Endodermal cell (in vitro differentiated cells): ENCODE measurements at regions not wholly inside any gene's neighbourhood (a gene's known extent, or its start where the extent isn't known, plus 50 kb on each side); places are given as distances from the start of the nearest gene placed in this dataset.

Experiments used
- DNase-seq: peaks from one replicate; pipeline ENCODE4 v3.0.0-alpha.2; 2017
- H3K27ac ChIP-seq: 2 replicates; pipeline ENCODE4 v1.5.1; 2013; ENCODE audit warnings: mild to moderate bottlenecking, low read depth, low read length, moderate library complexity
- H3K27me3 ChIP-seq: 2 replicates; pipeline ENCODE4 v1.6.1; 2013; ENCODE audit warnings: mild to moderate bottlenecking, low read length, moderate library complexity; ENCODE audit not compliant: insufficient read depth, control insufficient read depth, poor library complexity, severe bottlenecking
- H3K36me3 ChIP-seq: 2 replicates; pipeline ENCODE4 v1.7.0; 2013; ENCODE audit warnings: mild to moderate bottlenecking, low read length, moderate library complexity; ENCODE audit not compliant: control insufficient read depth, insufficient read depth
- H3K4me1 ChIP-seq: one replicate; pipeline ENCODE4 v1.7.0; 2013; ENCODE audit warnings: low read length; ENCODE audit not compliant: control insufficient read depth, insufficient read depth
- H3K4me3 ChIP-seq: 2 replicates; pipeline ENCODE4 v1.5.1; 2013; ENCODE audit warnings: mild to moderate bottlenecking, low read length, moderate library complexity
- H3K9ac ChIP-seq: 2 replicates; pipeline ENCODE4 v1.6.1; 2013; ENCODE audit warnings: mild to moderate bottlenecking, low read length, moderate library complexity; ENCODE audit not compliant: poor library complexity, severe bottlenecking; ENCODE audit errors: extremely low read depth
- H3K9me3 ChIP-seq: 2 replicates; pipeline ENCODE4 v1.6.1; 2013; ENCODE audit warnings: mild to moderate bottlenecking, low read length, moderate library complexity; ENCODE audit not compliant: control insufficient read depth
- H3K27ac Mint-ChIP-seq: 2 replicates; pipeline ENCODE4 v1.8.0; 2020; ENCODE audit warnings: mixed read lengths
- H3K27me3 Mint-ChIP-seq: 2 replicates; pipeline ENCODE4 v1.8.0; 2021; ENCODE audit warnings: mild to moderate bottlenecking, mixed read lengths; ENCODE audit not compliant: insufficient read depth
- H3K36me3 Mint-ChIP-seq: 2 replicates; pipeline ENCODE4 v1.8.0; 2020; ENCODE audit warnings: low read depth, mixed read lengths
- H3K4me1 Mint-ChIP-seq: 2 replicates; pipeline ENCODE4 v1.8.0; 2020; ENCODE audit warnings: mixed read lengths
- H3K4me3 Mint-ChIP-seq: 2 replicates; pipeline ENCODE4 v1.8.0; 2020; ENCODE audit warnings: mild to moderate bottlenecking, moderate library complexity, mixed read lengths
- H3K9me3 Mint-ChIP-seq: 2 replicates; pipeline ENCODE4 v1.8.0; 2020; ENCODE audit warnings: mild to moderate bottlenecking, mixed read lengths
- WGBS, 2 experiments: methylation state at CpG; one replicate each; pipeline versions ENCODE4 v1.1.5 to v1.1.7; 2013; ENCODE audit warnings: missing lambda C conversion rate in 2 of 2, mixed read lengths in 1 of 2; ENCODE audit not compliant: insufficient coverage in 1 of 2, insufficient read length in 1 of 2; 5-methylcytosine and 5-hydroxymethylcytosine counted together
- TF ChIP-seq, protein P1 (sequence below): fragments of 200-600 bp; sonication (generic); conservative IDR thresholded peaks from 2 replicates; pipeline ENCODE4 v1.5.0; 2021; ENCODE audit warnings: antibody characterized with exemption, mild to moderate bottlenecking

DNA sequence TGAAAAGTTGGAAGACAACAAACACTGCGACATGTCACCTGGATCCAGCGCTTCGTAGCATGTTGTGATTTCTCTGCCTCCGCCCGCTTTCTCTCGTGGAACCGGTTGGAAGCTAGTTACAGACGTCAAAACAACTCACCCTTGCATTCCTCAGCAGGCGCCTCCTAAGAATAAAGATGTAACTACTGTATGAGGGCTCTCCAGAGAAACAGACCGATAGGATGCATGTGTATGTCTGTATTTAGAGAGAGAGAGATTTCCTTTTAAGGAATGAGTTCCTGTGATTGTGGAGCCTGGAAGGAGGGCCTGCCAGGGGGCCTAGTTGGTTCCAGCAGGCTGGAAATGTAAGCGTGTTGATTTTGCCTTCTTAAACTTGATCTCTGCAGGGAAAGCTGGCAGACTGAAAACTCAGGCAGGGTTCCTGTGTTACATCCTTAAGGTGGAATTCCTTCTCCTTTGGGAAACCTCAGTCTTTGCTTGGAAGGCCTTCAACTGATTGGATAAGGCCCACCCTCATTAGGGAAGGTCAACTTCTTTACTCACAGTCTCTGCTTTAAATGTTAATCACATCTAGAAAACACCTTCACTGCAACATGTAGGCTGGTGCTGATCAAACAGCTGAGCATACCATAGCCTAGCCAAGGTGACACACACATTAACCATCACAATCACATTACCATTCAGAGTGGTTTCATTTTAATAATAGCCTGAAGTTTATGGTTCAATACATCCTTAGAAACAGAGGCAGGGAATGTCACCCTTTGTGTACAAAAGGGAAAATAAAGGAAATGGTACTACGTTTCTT, 163.8 kb downstream of the SYK start:
- no peaks in the 10 kb centered on the region for H3K9me3 ChIP-seq
- no peaks in the 10 kb centered on the region for H3K9me3 Mint-ChIP-seq
- H3K27ac Mint-ChIP-seq, result no peak overlapping the region
- no peak overlapping the region for H3K27ac ChIP-seq
- H3K9ac ChIP-seq, result no peak overlapping the region
- H3K4me1 Mint-ChIP-seq, result peaks cover 39% of the 10 kb centered on the region
- no peaks in the 10 kb centered on the region for H3K27me3 ChIP-seq
- peaks cover 18% of the 10 kb centered on the region for H3K4me1 ChIP-seq
- WGBS, 2 experiments, result 91 to 94% methylated on average over 10 to 12 of the region's 12 CpGs
- no peak overlapping the region for H3K4me3 ChIP-seq
- TF ChIP-seq, protein P1, sequence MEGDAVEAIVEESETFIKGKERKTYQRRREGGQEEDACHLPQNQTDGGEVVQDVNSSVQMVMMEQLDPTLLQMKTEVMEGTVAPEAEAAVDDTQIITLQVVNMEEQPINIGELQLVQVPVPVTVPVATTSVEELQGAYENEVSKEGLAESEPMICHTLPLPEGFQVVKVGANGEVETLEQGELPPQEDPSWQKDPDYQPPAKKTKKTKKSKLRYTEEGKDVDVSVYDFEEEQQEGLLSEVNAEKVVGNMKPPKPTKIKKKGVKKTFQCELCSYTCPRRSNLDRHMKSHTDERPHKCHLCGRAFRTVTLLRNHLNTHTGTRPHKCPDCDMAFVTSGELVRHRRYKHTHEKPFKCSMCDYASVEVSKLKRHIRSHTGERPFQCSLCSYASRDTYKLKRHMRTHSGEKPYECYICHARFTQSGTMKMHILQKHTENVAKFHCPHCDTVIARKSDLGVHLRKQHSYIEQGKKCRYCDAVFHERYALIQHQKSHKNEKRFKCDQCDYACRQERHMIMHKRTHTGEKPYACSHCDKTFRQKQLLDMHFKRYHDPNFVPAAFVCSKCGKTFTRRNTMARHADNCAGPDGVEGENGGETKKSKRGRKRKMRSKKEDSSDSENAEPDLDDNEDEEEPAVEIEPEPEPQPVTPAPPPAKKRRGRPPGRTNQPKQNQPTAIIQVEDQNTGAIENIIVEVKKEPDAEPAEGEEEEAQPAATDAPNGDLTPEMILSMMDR, result no peak
- no peak for DNase-seq
- H3K27me3 Mint-ChIP-seq, result peaks cover 2% of the 10 kb centered on the region
- no peaks in the 10 kb centered on the region for H3K36me3 ChIP-seq
- no peaks in the 10 kb centered on the region for H3K36me3 Mint-ChIP-seq
- H3K4me3 Mint-ChIP-seq, result no peak overlapping the region

DNA sequence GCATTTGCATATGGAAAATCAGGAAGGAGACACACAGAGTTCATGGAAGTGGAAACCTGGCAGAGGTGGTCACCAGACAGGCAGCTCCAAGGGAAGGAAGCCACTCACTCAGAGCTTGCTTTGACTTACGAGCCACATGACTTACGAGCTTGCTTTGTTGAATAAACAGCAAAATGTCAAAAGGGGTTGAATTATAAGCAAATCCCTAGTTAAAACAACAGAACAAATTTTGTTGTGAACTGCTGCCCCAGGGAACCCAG, 164.3 kb downstream of the SYK start:
- no peak overlapping the region for H3K4me3 ChIP-seq
- 88 to 100% methylated on average over 2 of the region's 2 CpGs for WGBS, 2 experiments
- DNase-seq, result no peak
- no peaks in the 10 kb centered on the region for H3K36me3 ChIP-seq
- H3K27me3 ChIP-seq, result no peaks in the 10 kb centered on the region
- H3K4me3 Mint-ChIP-seq, result no peak overlapping the region
- no peaks in the 10 kb centered on the region for H3K9me3 ChIP-seq
- no peak overlapping the region for H3K27ac Mint-ChIP-seq
- peaks cover 41% of the 10 kb centered on the region for H3K4me1 Mint-ChIP-seq
- no peaks in the 10 kb centered on the region for H3K36me3 Mint-ChIP-seq
- no peak overlapping the region for H3K9ac ChIP-seq
- no peaks in the 10 kb centered on the region for H3K27me3 Mint-ChIP-seq
- TF ChIP-seq, protein P1, result no peak
- peaks cover 18% of the 10 kb centered on the region for H3K4me1 ChIP-seq
- H3K27ac ChIP-seq, result no peak overlapping the region
- no peaks in the 10 kb centered on the region for H3K9me3 Mint-ChIP-seq

DNA sequence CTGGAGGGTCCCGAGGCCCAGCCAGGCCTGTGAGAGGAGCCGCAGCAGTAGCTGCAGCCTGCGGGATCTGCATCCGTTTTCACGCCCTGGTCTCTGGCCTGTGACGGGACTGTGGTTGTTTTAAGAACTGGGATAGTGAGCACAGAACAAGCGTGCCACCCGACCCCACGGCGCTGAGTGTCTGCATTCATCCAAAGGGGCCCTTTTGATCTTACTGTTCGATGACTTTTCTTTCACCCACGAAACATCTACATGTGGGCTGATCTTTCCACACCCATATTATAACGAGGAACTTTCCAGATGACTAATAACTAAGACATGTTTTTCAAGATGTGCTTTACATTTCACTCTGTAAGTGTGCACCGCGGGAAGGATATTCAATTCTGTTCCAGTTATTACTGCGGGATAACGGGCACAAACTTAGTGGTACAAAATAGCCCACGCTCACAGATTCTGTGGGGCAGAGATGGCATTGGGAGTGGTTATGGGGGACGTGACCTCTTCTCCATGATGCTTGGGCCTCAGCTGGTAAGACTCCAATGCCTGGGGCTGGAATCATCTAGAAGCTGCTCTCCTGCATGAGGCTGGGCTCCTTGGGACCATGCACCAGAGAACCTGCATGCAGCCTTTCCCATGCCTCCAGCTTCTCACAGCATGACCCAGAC, 165.0 kb downstream of the SYK start:
- no peaks in the 10 kb centered on the region for H3K9me3 Mint-ChIP-seq
- DNase-seq, result peak; percentile 41
- no peaks in the 10 kb centered on the region for H3K36me3 ChIP-seq
- 94 to 95% methylated on average over 15 to 19 of the region's 19 CpGs for WGBS, 2 experiments
- no peaks in the 10 kb centered on the region for H3K36me3 Mint-ChIP-seq
- H3K27me3 Mint-ChIP-seq, result no peaks in the 10 kb centered on the region
- H3K27ac Mint-ChIP-seq, result no peak overlapping the region
- no peak overlapping the region for H3K4me3 Mint-ChIP-seq
- TF ChIP-seq, protein P1, result no peak
- no peaks in the 10 kb centered on the region for H3K9me3 ChIP-seq
- peaks cover 21% of the 10 kb centered on the region for H3K4me1 ChIP-seq
- no peak overlapping the region for H3K4me3 ChIP-seq
- H3K9ac ChIP-seq, result no peak overlapping the region
- peaks cover 48% of the 10 kb centered on the region for H3K4me1 Mint-ChIP-seq
- no peaks in the 10 kb centered on the region for H3K27me3 ChIP-seq
- H3K27ac ChIP-seq, result no peak overlapping the region
